ENCODE measurements at regions not wholly inside any gene's neighbourhood (a gene's known extent, or its start where the extent isn't known, plus 50 kb on each side); places are given as distances from the start of the nearest gene placed in this dataset.

GRCh38 chr3:162015856-162016255, 519.2 kb downstream of the OTOL1 start:
- Mint-ChIP-seq H3K9me3 (no peaks in the 10 kb centered on the region), H3K27ac (ENCODE audit: unreplicated experiment) (no peak overlapping the region), H3K27me3 (ENCODE audit: low read depth) (no peaks in the 10 kb centered on the region), H3K36me3 (ENCODE audit: low read depth) (no peaks in the 10 kb centered on the region), H3K4me3 (no peak overlapping the region), H3K4me1 (peaks cover 34% of the 10 kb centered on the region)
- TF ChIP-seq CTCF (conservative IDR thresholded peaks at IDR 0.05): no peak
- no peak for DNase-seq (ENCODE audit: low read depth, low spot score)

- DNase-seq (ENCODE audit: low read depth, low spot score): no peak
- Mint-ChIP-seq H3K36me3 (ENCODE audit: low read depth) (no peaks in the 10 kb centered on the region), H3K27ac (ENCODE audit: unreplicated experiment) (no peak overlapping the region), H3K9me3 (no peaks in the 10 kb centered on the region), H3K27me3 (ENCODE audit: low read depth) (no peaks in the 10 kb centered on the region), H3K4me1 (peaks cover 27% of the 10 kb centered on the region), H3K4me3 (no peak overlapping the region)
- no peak for TF ChIP-seq CTCF (conservative IDR thresholded peaks at IDR 0.05)
These were observed 523.2 kb downstream of the OTOL1 start for GRCh38 chr3:162019817-162020216.

- H3K27ac Mint-ChIP-seq (ENCODE audit: unreplicated experiment): no peak overlapping the region
- no peak overlapping the region for H3K4me3 Mint-ChIP-seq
- H3K4me1 Mint-ChIP-seq: peaks cover 27% of the 10 kb centered on the region
- H3K36me3 Mint-ChIP-seq (ENCODE audit: low read depth): no peaks in the 10 kb centered on the region
- no peaks in the 10 kb centered on the region for H3K9me3 Mint-ChIP-seq
- no peak for TF ChIP-seq CTCF (conservative IDR thresholded peaks at IDR 0.05)
- H3K27me3 Mint-ChIP-seq (ENCODE audit: low read depth): no peaks in the 10 kb centered on the region
- DNase-seq (ENCODE audit: low read depth, low spot score): no peak
These were observed 524.6 kb downstream of the OTOL1 start for GRCh38 chr3:162021206-162021605.

- Mint-ChIP-seq H3K27me3 (ENCODE audit: low read depth) (no peaks in the 10 kb centered on the region), H3K36me3 (ENCODE audit: low read depth) (no peaks in the 10 kb centered on the region), H3K4me3 (no peak overlapping the region), H3K27ac (ENCODE audit: unreplicated experiment) (no peak overlapping the region), H3K4me1 (peaks cover 27% of the 10 kb centered on the region), H3K9me3 (no peaks in the 10 kb centered on the region)
- TF ChIP-seq CTCF (conservative IDR thresholded peaks at IDR 0.05): no peak
- DNase-seq (ENCODE audit: low read depth, low spot score): no peak
These were observed 526.3 kb downstream of the OTOL1 start for GRCh38 chr3:162022911-162023310.

- Mint-ChIP-seq H3K27me3 (ENCODE audit: low read depth) (no peaks in the 10 kb centered on the region), H3K27ac (ENCODE audit: unreplicated experiment) (no peak overlapping the region), H3K36me3 (ENCODE audit: low read depth) (no peaks in the 10 kb centered on the region), H3K9me3 (peaks cover 9% of the 10 kb centered on the region), H3K4me1 (no peaks in the 10 kb centered on the region), H3K4me3 (no peak overlapping the region)
- DNase-seq (ENCODE audit: low read depth, low spot score): no peak
- no peak for TF ChIP-seq CTCF (conservative IDR thresholded peaks at IDR 0.05)
These were observed 533.1 kb downstream of the OTOL1 start for GRCh38 chr3:162029736-162030135.

GRCh38 chr3:162034368-162034767, 537.8 kb downstream of the OTOL1 start:
- Mint-ChIP-seq H3K9me3 (peaks cover 6% of the 10 kb centered on the region), H3K27me3 (ENCODE audit: low read depth) (no peaks in the 10 kb centered on the region)
- DNase-seq (ENCODE audit: low read depth, low spot score): no peak

More at GRCh38 chr3:162034368-162034767, 537.8 kb downstream of the OTOL1 start:
- Mint-ChIP-seq H3K36me3 (ENCODE audit: low read depth) (no peaks in the 10 kb centered on the region), H3K27ac (ENCODE audit: unreplicated experiment) (no peak overlapping the region), H3K4me1 (no peaks in the 10 kb centered on the region), H3K4me3 (no peak overlapping the region)
- no peak for TF ChIP-seq CTCF (conservative IDR thresholded peaks at IDR 0.05)

All from neural crest cell (in vitro differentiated cells).